ENCODE measurements at regions not wholly inside any gene's neighbourhood (a gene's known extent, or its start where the extent isn't known, plus 50 kb on each side); places are given as distances from the start of the nearest gene placed in this dataset.

- DNase-seq = no peak
Measured at GRCh38 chr20:24134930-24135329, 146.4 kb upstream of the GGTLC1 start.

DNA sequence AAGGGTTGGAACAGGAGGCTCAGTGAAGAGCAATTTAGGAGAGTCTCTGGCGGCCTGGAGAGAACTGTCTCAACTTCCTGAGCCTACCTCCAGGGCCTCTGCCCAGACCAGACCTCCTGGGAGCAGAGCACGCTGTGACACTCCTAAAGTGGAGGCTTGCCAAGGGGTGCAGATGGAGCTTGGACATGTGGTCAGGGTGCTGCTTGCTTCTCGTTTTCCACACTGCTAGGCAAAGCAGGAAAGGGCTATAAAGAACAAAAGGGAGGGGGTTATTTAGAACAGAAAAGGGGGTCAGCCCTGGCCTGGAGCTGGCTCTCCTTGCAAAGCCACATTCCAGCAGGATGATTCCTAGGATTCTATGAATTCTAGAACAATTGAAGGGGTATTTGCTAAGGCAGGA is 145.7 kb upstream of the GGTLC1 start:
- DNase-seq = no peak

GRCh38 chr20:24132246-24132645 is 143.7 kb upstream of the GGTLC1 start:
- DNase-seq = no peak

- DNase-seq = no peak
Measured at GRCh38 chr20:24131684-24132083, 143.1 kb upstream of the GGTLC1 start.

GRCh38 chr20:24131281-24131680 is 142.7 kb upstream of the GGTLC1 start:
- no peak for DNase-seq

- DNase-seq = no peak
Measured at GRCh38 chr20:24129641-24130040, 141.1 kb upstream of the GGTLC1 start.

GRCh38 chr20:24124951-24125650 is 136.5 kb upstream of the GGTLC1 start:
- DNase-seq = no peak

DNA sequence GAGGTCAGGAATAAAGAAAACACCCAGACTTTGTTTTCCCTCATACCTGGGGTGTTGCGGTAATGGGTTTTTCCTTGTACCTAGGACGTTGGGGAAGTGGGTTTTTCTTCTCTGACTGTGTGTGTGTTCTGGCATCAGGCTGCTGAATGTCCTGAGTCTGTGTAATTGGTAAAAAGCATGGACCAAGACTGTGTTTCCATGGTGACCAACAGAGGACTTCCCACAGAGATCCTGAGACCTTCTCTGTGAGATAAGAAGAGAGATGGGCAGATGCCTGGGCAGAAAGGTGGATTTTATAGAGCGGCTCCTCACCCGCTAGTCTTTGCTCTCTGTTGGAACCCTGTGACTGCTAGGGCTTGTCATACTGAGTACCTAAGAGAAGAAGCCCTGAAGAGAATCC is 135.4 kb upstream of the GGTLC1 start:
- DNase-seq = no peak

- no peak for DNase-seq
Measured at GRCh38 chr20:24118441-24119175, 130.0 kb upstream of the GGTLC1 start.

GRCh38 chr20:24118034-24118433 is 129.5 kb upstream of the GGTLC1 start:
- DNase-seq = no peak

GRCh38 chr20:24117383-24117782 is 128.8 kb upstream of the GGTLC1 start:
- no peak for DNase-seq

- no peak for DNase-seq
Measured at GRCh38 chr20:24116611-24117010, 128.0 kb upstream of the GGTLC1 start.

DNA sequence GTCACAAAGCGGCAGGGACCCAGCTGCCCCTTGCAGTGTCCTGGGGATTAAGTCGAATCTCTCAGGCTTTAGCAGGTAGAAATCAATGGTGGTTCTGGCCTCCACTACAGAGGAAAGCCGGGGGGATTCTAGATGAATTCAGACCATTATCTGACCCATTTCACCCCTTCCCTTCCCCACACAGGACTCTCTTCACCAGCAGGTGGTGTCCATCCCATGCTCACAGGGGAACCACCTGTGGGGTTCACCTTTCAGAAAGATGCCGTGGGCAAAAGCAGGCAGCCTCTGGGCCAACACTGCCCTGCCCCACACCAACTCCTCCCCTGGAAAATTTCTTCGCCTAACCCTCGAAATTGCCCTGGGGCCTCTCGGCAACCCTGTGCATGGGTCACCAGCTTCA is 123.8 kb upstream of the GGTLC1 start:
- no peak for DNase-seq

GRCh38 chr20:24111858-24112257 is 123.3 kb upstream of the GGTLC1 start:
- DNase-seq = no peak

DNA sequence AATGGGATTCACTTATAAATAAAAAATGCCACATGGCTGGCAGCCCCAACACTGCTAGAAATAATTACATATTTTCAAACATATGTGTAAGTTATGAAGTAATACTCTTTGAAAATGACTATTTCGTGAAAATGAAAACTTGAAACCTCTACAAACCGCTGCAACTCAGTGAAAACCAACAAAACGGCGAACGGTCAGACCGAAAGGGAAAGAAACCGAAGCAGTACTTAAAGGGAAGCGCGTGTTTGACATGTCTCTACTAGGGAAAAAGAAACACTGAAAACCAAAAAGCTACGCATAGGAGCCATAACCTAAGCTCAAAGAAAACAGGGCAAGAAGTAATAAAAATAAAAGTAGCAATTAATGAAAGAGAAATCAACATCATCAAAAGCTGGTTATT is 121.0 kb upstream of the GGTLC1 start:
- DNase-seq = no peak

GRCh38 chr20:24109008-24109407 is 120.4 kb upstream of the GGTLC1 start:
- no peak for DNase-seq

- no peak for DNase-seq
Measured at GRCh38 chr20:24108581-24108980, 120.0 kb upstream of the GGTLC1 start.

DNA sequence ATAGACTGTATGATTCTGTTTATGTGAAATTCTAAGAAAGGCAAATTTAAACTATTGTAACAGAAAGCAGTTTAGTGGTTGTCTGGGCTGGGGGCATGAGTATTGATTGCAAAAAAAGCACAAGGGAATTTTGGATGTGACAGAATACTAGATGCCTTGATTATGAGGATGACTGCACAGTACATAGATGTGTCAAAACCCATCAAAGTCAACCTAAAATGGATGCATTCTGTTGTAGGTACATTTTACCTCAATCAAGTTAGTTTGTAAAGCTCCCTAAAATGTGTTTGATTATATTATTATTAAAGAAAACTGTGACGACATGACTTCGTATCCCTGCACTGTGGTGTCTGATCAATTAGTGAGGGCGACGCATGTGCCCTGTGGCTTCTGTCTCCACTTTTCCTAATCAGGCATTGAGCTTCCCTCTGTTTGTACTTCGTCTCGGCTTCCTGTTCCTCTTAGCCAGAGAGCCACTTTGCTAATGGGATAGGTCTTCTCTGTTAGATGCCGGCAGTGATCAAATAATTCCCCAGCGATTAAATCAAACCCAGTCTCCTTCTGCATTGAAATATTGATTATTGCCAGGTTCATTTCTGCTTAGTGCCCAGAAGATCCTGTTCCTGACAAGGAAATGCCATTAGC is 118.3 kb upstream of the GGTLC1 start:
- no peak for DNase-seq

- no peak for DNase-seq
Measured at GRCh38 chr20:24106150-24106800, 117.7 kb upstream of the GGTLC1 start.

DNA sequence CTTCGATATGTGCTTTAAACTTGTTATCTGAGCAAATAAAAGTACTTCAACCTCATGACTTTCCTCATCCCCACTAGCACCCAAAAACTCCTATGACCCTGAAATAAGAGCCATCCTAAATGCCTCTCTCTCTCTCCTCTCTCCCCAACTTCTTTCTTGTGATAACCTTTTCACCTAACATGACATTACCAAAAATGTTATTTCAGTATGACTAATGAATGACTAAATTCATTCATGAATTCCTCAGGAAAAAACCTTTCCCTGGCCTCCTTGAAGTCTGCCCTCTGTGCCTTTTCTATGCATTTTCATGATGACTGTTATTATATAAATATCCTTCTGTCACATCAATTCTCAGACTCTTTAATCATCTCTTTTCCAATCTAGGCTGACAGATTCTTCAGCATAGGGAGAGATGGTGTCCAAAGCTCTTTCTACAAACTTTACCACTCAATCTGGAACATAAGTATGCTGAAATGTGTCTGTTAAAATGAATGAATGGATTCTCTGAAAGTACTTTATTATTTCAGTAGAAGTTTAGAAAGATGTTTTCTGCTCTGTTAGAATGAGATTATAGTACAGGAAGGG is 114.3 kb upstream of the GGTLC1 start:
- no peak for DNase-seq

DNA sequence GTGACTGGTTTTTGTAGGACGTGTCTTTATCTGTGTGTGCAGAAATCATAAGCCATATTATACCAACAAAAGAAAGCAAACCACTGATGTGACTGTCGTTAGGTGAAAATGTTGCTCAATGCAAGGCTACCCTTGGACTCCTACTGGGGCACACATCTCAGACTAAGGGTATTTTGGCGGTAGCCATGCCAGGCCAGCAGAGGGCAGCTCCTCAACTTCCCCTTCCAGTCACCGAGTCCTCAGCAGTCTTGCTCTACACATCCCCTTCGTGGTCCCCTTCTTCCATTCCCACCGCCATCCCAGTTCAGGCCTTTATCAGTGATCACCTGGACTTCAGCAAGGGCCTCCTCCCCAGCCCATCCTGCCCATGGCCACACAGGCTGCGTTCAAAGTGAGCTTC is 113.7 kb upstream of the GGTLC1 start:
- DNase-seq = no peak

DNA sequence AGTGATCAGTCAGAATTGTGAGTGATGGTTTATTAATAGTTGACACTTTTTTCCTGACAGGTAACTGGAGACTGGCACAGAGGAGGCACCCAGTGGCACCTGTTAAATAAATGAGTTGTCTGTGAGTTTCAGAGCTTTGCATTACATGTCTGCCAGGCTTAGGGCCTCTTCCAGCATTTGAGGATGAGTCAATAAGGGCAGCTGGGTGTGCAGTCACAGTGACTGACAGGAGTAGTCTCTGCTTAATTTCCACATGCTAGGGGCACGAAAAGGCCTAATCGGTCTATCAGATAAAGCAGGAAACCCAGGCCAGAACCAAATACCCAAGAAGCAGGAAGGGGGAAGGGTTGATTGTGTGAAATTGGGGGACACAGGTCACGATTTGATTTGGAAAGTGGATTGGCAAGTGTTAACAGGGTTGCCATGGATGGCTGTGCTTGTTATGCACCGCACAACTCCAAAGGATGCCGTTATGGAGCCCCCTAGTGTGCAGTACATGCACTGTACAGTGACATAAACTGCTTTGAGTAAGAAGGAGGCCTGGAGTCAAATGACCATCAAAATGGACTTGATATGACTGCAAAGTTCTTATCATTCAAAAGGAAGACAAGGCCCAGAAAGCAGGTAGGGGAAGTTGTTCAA is 111.9 kb upstream of the GGTLC1 start:
- DNase-seq = peak in 1 of 2 donors; percentile 15

DNA sequence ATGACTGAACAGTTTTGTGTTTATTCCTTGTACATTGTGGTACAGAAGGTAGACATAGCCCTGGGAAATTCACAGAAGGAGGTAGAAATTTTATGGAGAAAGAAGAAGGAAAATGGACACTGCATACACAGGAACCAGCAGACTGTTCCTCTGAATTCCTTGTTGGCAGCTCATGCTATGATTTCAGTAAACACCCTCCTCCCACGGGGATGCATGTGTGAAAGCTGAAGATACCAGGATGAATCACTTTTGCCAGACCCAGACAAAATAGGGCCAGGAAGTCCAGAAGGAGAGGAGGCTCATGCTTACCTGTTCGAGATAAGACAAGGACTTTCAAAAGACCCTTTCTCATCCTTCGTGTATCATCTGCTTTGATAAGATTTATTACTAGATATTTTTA is 110.3 kb upstream of the GGTLC1 start:
- DNase-seq = no peak
